Naive B cell (primary cell): ENCODE measurements at regions not wholly inside any gene's neighbourhood (a gene's known extent, or its start where the extent isn't known, plus 50 kb on each side); places are given as distances from the start of the nearest gene placed in this dataset.

ENCODE experiments used
- ATAC-seq, 2 donors: fragments of 150-1000 bp; cut with Tn5 transposase; 2 replicates each; pipeline ENCODE4 v1.10.0; 2021; ENCODE audit warnings: low read depth in 2 of 2, mild to moderate bottlenecking in 2 of 2, moderate library complexity in 2 of 2
- DNase-seq: peaks from one replicate; pipeline ENCODE4 v3.0.0; 2022
- H3K27ac Mint-ChIP-seq, 6 donors: one replicate each; pipeline ENCODE4 v1.8.0; 2020 to 2022; ENCODE audit warnings: mild to moderate bottlenecking in 6 of 6, mixed read lengths in 6 of 6, moderate library complexity in 5 of 6, inconsistent platforms in 2 of 6
- H3K27me3 Mint-ChIP-seq, 3 donors: one replicate each; pipeline ENCODE4 v1.8.0; 2021 to 2022; ENCODE audit warnings: mixed read lengths in 3 of 3, mild to moderate bottlenecking in 1 of 3
- H3K36me3 Mint-ChIP-seq, 2 donors: one replicate each; pipeline ENCODE4 v1.8.0; 2020 to 2022; ENCODE audit warnings: mixed read lengths in 2 of 2, inconsistent platforms in 1 of 2, mild to moderate bottlenecking in 1 of 2
- H3K4me1 Mint-ChIP-seq, 3 donors: one replicate each; pipeline ENCODE4 v1.8.0; 2020 to 2022; ENCODE audit warnings: mixed read lengths in 3 of 3, inconsistent platforms in 1 of 3, mild to moderate bottlenecking in 1 of 3, moderate library complexity in 1 of 3
- H3K4me3 Mint-ChIP-seq, 8 donors: one replicate each; pipeline ENCODE4 v1.8.0; 2020 to 2022; ENCODE audit warnings: mild to moderate bottlenecking in 8 of 8, mixed read lengths in 8 of 8, moderate library complexity in 8 of 8, inconsistent platforms in 2 of 8
- H3K9me3 Mint-ChIP-seq, 7 donors: one replicate each; pipeline ENCODE4 v1.8.0; 2020 to 2022; ENCODE audit warnings: mixed read lengths in 7 of 7, mild to moderate bottlenecking in 5 of 7, inconsistent platforms in 2 of 7, moderate library complexity in 1 of 7

DNA sequence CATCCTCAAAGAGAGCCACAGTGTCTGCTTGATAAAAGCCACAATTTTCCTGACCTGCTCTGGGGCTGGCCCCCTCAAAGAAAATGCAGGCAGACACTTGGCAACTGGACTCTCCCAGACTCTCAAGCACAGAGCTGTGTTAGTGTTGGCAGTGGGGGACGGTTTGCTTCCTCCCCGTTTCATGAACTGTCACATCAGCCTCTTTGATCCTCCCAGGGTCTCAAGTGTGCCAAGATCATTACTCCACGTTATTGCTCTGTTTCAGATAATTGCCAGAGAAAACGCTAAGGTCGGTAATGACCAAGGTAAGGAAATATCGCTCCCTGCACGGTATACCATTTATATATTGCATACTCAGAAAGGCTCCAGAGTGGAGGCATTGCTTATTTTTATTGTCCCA lies 138.8 kb downstream of the NTMT2 start:
- Mint-ChIP-seq H3K4me3 (no peak overlapping the region), H3K27me3 (no peaks in the 10 kb centered on the region)

DNA sequence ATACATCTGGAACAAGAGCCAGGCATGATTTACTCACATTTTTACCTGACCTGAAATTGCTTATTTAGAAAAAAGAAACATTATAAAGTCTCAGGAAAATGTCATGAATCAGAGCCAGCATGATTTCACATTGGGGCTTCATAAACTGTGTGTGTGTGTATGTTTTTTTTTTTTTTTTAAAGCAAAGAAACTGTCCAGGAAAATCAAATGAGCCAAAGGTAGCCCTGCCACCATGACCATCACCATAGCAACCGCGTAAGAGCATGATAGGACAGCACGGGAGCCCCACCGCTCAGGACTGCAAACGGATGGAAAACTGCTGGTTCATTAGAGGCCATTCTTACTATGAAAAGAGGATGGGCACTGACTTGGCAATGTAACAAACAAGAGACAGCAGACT lies 139.2 kb downstream of the NTMT2 start:
- H3K4me1 Mint-ChIP-seq, result no peaks in the 10 kb centered on the region
- peaks cover 0 to 6% (median 0%) of the 10 kb centered on the region in 7 donors for H3K9me3 Mint-ChIP-seq
- ATAC-seq (no peak), DNase-seq (no peak)
- no peaks in the 10 kb centered on the region for H3K36me3 Mint-ChIP-seq
- H3K27ac Mint-ChIP-seq, result no peak overlapping the region
- H3K27me3 Mint-ChIP-seq, result no peaks in the 10 kb centered on the region
- no peak overlapping the region for H3K4me3 Mint-ChIP-seq

More for the DNA sequence above, 138.8 kb downstream of the NTMT2 start:
- DNase-seq (no peak), ATAC-seq (no peak)
- H3K27ac Mint-ChIP-seq, result no peak overlapping the region
- no peaks in the 10 kb centered on the region for H3K4me1 Mint-ChIP-seq
- peaks cover 0 to 6% (median 0%) of the 10 kb centered on the region in 7 donors for H3K9me3 Mint-ChIP-seq
- H3K36me3 Mint-ChIP-seq, result no peaks in the 10 kb centered on the region

DNA sequence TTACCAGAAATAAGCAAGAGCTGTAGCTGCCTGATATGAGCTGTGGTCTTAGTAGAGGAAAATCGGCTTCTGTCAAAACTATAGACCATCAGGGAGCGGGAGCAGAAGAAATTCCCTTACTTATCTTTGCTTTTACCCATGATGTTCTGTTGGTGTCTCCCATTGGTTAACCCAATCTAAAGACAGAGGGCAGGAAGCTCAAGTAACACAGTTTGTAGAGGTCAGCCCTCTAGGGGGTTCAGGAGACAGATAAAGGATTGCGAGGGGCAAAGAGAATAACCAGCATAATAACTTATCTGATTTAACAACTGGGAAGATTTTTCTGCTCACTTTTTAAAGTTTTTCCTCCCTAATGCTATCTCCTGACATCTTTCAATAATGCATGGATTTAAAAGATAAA lies 142.4 kb downstream of the NTMT2 start:
- H3K4me1 Mint-ChIP-seq, result no peaks in the 10 kb centered on the region
- H3K9me3 Mint-ChIP-seq, result peaks cover 0 to 3% (median 0%) of the 10 kb centered on the region in 7 donors
- DNase-seq (no peak), ATAC-seq (no peak)
- no peaks in the 10 kb centered on the region for H3K36me3 Mint-ChIP-seq
- no peak overlapping the region for H3K4me3 Mint-ChIP-seq
- no peak overlapping the region for H3K27ac Mint-ChIP-seq
- H3K27me3 Mint-ChIP-seq, result peaks cover 0 to 4% (median 0%) of the 10 kb centered on the region in 3 donors

DNA sequence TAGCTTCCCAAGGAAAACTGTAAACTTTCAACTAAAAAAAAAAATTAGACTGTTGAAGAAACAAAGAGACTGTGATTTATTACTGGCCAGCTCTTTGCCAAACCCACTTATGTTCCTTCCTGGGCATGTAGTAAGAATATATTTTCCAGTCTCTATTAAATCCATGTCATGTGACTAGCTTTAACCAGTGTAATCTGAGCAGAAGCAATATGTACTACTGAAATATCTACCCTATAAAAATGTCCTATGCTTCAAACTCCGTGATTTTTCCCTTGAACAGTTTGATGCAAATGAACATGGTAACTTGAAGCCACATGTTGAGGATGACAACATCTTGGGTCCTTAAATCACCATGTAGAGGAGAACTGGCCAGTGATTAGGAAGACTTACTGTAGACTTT lies 144.5 kb downstream of the NTMT2 start:
- Mint-ChIP-seq H3K36me3 (no peaks in the 10 kb centered on the region), H3K9me3 (peaks cover 0 to 3% (median 0%) of the 10 kb centered on the region in 7 donors), H3K4me1 (no peaks in the 10 kb centered on the region), H3K27ac (no peak overlapping the region), H3K27me3 (peaks cover 0 to 4% (median 0%) of the 10 kb centered on the region in 3 donors), H3K4me3 (no peak overlapping the region)
- ATAC-seq, result no peak
- no peak for DNase-seq

DNA sequence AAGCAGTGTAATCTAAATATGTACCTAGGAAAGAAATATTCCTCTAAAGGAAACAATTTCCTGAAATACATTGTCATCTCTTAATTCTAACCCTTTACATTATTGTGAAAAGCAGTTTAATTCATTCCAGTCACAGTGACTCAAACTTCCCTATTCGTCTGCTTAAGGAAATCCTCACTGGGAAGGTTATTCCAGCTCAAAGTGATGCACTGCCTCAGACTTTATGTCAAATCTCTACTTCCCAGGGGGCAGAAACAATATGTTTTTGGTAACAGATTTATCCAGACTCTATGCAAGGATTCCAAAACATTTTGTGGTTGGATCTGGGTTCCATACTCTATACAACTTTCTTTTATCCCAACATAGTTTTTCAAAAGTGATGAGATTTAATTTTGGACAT lies 145.2 kb downstream of the NTMT2 start:
- H3K36me3 Mint-ChIP-seq, result no peaks in the 10 kb centered on the region
- peak overlapping the region in 1 of 6 donors; percentile 9 for H3K27ac Mint-ChIP-seq
- no peak overlapping the region for H3K4me3 Mint-ChIP-seq
- no peak for DNase-seq
- peaks cover 0 to 4% (median 0%) of the 10 kb centered on the region in 3 donors for H3K27me3 Mint-ChIP-seq
- no peaks in the 10 kb centered on the region for H3K4me1 Mint-ChIP-seq
- no peak for ATAC-seq
- H3K9me3 Mint-ChIP-seq, result peaks cover 0 to 3% (median 0%) of the 10 kb centered on the region in 7 donors

DNA sequence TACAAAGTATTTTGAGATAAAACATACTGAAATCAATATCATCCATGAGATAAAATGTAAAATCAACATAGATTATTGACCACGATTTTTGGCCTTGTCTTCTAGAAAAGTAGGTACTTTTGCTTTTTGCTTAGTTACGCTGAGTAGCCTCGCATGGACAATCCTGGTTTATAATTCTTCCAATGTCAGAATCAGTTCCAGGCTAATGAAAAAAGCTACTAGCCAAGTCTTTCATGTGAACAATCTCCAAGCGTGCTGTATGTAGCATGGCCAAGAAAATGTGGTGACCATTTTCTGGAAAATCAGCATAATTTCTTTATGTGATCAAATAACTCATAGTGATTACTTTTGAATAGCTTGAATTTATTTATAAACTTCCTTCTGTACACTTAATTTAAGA lies 145.8 kb downstream of the NTMT2 start:
- H3K4me3 Mint-ChIP-seq, result no peak overlapping the region
- no peaks in the 10 kb centered on the region for H3K36me3 Mint-ChIP-seq
- ATAC-seq (no peak), DNase-seq (no peak)
- H3K4me1 Mint-ChIP-seq, result no peaks in the 10 kb centered on the region
- H3K27ac Mint-ChIP-seq, result no peak overlapping the region
- peaks cover 0 to 3% (median 0%) of the 10 kb centered on the region in 7 donors for H3K9me3 Mint-ChIP-seq
- H3K27me3 Mint-ChIP-seq, result peaks cover 0 to 4% (median 0%) of the 10 kb centered on the region in 3 donors

DNA sequence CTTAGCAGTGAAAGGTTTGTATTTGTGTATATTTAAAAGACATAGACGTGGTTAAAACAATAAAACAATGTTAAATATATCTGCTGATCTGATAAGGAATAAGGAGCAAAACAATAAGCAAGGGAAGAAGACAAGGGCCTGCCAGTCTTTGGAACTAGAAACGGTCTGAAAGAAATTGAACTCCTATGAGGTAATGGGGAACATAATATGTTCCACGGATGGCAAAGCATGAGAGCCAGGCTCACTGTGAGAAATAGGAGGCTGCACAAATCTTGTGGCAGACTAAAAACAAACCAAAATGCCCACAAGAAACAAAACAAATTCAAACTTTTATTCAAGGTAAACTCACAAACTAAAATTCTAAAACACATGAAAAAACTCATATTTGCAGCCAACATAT lies 150.5 kb downstream of the NTMT2 start:
- DNase-seq (no peak), ATAC-seq (no peak)
- Mint-ChIP-seq H3K9me3 (peaks cover 0 to 10% (median 4%) of the 10 kb centered on the region in 7 donors), H3K36me3 (no peaks in the 10 kb centered on the region), H3K27me3 (no peaks in the 10 kb centered on the region), H3K4me3 (no peak overlapping the region), H3K27ac (no peak overlapping the region), H3K4me1 (no peaks in the 10 kb centered on the region)

DNA sequence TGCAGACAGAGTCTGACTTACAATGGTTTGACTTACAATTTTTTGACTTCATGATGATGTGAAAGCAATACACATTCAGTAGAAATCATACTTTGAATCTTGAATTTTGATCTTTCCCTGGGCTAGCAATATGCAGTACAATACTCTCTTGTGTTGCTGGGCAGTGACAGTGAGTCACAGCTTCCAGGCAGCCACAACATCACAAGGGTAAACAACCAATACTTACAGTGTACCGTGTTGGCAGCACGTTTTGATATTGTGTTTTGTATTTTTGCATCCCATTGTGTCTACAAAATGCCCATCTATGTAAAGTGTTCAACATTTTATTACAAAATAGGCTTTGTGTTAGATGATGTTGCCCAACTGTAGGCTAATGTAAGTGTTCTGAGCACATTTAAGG lies 150.9 kb downstream of the NTMT2 start:
- ATAC-seq (no peak), DNase-seq (no peak)
- Mint-ChIP-seq H3K4me3 (no peak overlapping the region), H3K36me3 (no peaks in the 10 kb centered on the region), H3K27me3 (no peaks in the 10 kb centered on the region), H3K4me1 (no peaks in the 10 kb centered on the region), H3K9me3 (peaks cover 0 to 10% (median 4%) of the 10 kb centered on the region in 7 donors), H3K27ac (no peak overlapping the region)

DNA sequence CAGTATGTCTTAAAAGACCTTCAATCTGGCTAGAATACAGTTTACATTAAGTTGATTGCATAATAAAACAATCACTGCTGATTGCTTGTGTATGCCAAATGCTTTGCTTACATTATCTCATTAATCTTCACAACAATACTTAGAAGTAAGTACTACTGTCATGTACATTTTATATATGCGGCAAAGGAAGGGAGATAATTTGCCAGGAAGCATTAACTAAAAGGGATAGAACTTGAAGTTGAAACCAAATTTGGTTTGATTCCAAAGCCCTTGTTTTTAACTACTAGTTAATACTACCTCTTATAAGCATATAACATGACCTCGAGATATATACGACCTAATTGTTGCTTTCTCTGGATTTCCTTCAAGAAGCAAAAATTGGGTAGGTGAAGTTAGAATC lies 155.8 kb downstream of the NTMT2 start:
- Mint-ChIP-seq H3K27ac (no peak overlapping the region), H3K9me3 (peaks cover 0 to 9% (median 4%) of the 10 kb centered on the region in 7 donors), H3K4me1 (no peaks in the 10 kb centered on the region), H3K36me3 (no peaks in the 10 kb centered on the region), H3K27me3 (peaks cover 0 to 5% (median 0%) of the 10 kb centered on the region in 3 donors), H3K4me3 (no peak overlapping the region)
- ATAC-seq (no peak), DNase-seq (no peak)

DNA sequence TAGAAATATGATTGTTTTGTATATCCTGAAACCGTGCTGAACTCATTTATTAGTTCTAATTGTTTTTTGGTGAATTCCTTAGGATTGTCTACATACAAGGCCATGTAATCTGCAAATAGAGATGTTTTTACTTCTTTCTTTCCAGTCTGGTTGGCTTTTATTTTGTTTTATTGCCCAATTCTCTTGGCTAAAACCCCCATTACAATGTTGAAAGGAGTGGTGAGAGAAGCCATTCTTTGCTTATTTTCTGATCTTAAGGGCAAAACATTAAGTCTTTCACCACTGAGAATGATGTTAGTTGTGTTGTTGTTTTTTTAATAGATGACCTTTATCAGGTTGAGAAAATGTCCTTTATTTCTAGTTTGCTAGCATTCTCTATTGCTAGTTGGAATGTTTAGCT lies 157.3 kb downstream of the NTMT2 start:
- H3K4me1 Mint-ChIP-seq, result no peaks in the 10 kb centered on the region
- H3K4me3 Mint-ChIP-seq, result no peak overlapping the region
- peaks cover 0 to 2% (median 0%) of the 10 kb centered on the region in 7 donors for H3K9me3 Mint-ChIP-seq
- ATAC-seq (no peak), DNase-seq (no peak)
- H3K27ac Mint-ChIP-seq, result no peak overlapping the region
- no peaks in the 10 kb centered on the region for H3K36me3 Mint-ChIP-seq
- H3K27me3 Mint-ChIP-seq, result peaks cover 0 to 5% (median 0%) of the 10 kb centered on the region in 3 donors

DNA sequence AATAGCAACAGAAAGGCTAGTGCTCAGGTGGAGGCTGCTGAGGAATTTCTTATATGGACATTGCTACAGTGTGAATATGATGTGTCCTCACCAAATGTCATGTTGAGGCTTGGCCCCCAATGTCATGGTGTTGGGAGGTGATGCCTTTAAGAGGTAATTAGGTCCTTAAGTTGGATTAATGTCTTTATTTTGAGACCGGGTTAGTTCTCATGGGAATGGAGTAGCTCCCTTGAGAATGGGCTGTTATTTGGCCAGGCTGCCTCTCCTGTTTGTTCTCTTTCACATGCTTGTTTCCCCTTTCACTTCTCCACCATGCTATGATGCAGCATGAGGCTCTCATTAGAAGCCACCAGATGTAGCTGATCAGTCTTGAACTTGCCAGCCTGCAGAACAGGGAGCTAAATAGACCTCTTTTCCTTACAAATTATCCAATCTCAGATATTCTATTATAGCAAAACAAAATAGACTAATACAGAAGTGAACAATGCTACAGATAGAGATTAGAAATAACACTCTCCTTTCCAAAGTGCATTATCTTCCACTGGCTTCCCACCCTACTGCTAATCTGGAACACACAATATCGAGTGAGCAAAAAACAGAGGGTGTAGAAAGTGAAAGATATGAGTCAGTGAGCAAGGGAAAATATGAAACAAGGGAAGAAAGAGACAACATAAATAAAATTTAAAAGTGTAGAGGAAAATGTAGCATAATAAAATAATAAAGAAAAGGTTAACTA lies 160.2 kb downstream of the NTMT2 start:
- DNase-seq (no peak), ATAC-seq (no peak)
- no peaks in the 10 kb centered on the region for H3K4me1 Mint-ChIP-seq
- H3K9me3 Mint-ChIP-seq, result peaks cover 0 to 5% (median 0%) of the 10 kb centered on the region in 7 donors
- no peak overlapping the region for H3K27ac Mint-ChIP-seq
- peaks cover 0 to 5% (median 0%) of the 10 kb centered on the region in 3 donors for H3K27me3 Mint-ChIP-seq
- H3K4me3 Mint-ChIP-seq, result no peak overlapping the region
- H3K36me3 Mint-ChIP-seq, result no peaks in the 10 kb centered on the region

DNA sequence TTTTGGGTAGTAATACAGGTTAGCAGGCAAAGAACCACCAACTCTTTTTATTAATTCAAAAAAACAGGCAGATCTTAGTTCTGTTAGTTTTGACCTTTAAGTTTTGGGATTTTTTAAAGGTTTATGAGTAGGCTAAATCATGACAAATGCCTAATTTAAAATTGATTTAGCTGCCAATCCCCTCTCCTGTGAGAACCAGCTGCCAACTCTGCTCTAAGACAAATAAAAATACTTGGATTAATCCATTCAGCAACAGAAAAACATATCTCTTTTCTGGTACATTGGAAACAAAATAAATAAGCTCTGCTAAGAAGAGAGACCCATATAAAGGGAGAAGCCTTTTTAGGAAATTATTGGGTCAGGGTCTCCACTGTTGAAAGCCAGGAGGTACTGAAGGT lies 160.8 kb downstream of the NTMT2 start:
- Mint-ChIP-seq H3K27me3 (peaks cover 0 to 5% (median 0%) of the 10 kb centered on the region in 3 donors), H3K4me1 (no peaks in the 10 kb centered on the region), H3K36me3 (no peaks in the 10 kb centered on the region), H3K27ac (no peak overlapping the region), H3K9me3 (peaks cover 0 to 5% (median 0%) of the 10 kb centered on the region in 7 donors), H3K4me3 (no peak overlapping the region)
- no peak for DNase-seq
- no peak for ATAC-seq

DNA sequence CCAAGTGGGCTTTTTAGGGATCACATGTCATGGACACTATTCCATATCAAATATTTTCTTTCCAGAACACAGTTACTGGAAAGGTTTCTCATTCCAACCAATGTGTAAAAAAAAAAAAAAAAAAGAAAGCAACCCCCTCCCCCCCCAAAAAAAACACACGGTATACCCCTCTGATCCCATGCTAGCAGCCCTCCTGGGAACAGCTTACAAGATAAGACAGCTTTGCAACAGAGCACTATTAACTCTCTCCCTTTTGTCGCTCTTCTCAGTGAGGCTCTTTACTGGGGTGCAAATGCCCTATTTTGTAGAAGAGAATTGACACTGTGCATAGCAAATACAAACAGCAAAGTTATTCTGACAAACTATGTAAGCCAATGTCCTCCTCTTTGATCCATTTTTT lies 161.2 kb downstream of the NTMT2 start:
- Mint-ChIP-seq H3K4me3 (no peak overlapping the region), H3K27me3 (peaks cover 0 to 5% (median 0%) of the 10 kb centered on the region in 3 donors), H3K4me1 (no peaks in the 10 kb centered on the region), H3K9me3 (peaks cover 0 to 5% (median 0%) of the 10 kb centered on the region in 7 donors), H3K36me3 (no peaks in the 10 kb centered on the region), H3K27ac (no peak overlapping the region)
- no peak for DNase-seq
- no peak for ATAC-seq

DNA sequence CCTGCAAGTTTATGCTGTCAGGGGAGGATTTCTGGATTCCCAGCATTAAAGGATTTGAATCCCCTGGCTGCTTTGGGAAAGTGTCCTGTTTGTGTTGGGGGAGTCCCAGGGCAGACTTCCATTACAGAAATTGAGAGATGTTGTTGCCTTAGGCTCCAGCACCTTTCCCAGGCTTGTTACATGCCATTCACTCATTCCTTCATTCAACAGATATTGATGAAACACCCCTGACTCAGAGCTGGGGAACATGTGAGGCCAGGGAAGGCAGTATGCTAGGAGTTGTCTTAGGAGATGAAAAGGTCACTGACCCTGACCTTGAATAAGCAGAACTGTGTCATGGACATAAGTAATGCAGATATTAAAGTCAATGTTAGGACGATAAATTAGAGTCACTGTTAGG lies 161.7 kb downstream of the NTMT2 start:
- no peaks in the 10 kb centered on the region for H3K36me3 Mint-ChIP-seq
- DNase-seq, result no peak
- H3K27ac Mint-ChIP-seq, result no peak overlapping the region
- H3K27me3 Mint-ChIP-seq, result peaks cover 0 to 5% (median 0%) of the 10 kb centered on the region in 3 donors
- no peak overlapping the region for H3K4me3 Mint-ChIP-seq
- H3K4me1 Mint-ChIP-seq, result no peaks in the 10 kb centered on the region
- H3K9me3 Mint-ChIP-seq, result peaks cover 0 to 5% (median 0%) of the 10 kb centered on the region in 7 donors
- ATAC-seq, result no peak
